ENCODE measurements at regions not wholly inside any gene's neighbourhood (a gene's known extent, or its start where the extent isn't known, plus 50 kb on each side); places are given as distances from the start of the nearest gene placed in this dataset.

GRCh38 chr3:94179059-94179458 lies 116.2 kb downstream of the NSUN3 start:
- no peak for DNase-seq (ENCODE audit: low spot score)

- DNase-seq (ENCODE audit: low spot score): no peak
Measured at GRCh38 chr3:94183551-94183950, 120.7 kb downstream of the NSUN3 start.

- DNase-seq (ENCODE audit: low spot score): no peak
Measured at GRCh38 chr3:94184781-94185180, 121.9 kb downstream of the NSUN3 start.

GRCh38 chr3:94185753-94186152 lies 122.9 kb downstream of the NSUN3 start:
- DNase-seq (ENCODE audit: low spot score): no peak

- DNase-seq (ENCODE audit: low spot score): no peak
Measured at GRCh38 chr3:94187697-94188096, 124.8 kb downstream of the NSUN3 start.

DNA sequence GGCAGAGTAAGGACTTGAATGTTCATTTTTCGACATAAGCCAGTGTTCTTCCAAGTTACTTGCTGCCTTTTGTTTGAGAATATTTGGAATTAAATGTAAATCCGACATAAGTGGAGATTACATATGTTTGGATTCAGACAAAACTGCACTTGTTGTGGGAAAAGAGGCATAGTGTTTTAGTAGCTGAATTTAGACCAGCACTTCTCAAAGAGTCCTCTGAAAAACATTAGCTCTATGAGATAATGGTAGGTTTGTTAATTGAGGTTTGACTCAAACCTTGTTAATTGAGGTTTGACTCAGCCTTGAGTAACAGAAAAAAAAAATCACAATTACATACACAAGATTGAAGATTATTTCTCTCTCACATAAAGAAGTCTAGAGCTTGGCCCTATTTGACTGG lies 132.5 kb downstream of the NSUN3 start:
- no peak for DNase-seq (ENCODE audit: low spot score)

GRCh38 chr3:94206291-94206690 lies 143.4 kb downstream of the NSUN3 start:
- no peak for DNase-seq (ENCODE audit: low spot score)

DNA sequence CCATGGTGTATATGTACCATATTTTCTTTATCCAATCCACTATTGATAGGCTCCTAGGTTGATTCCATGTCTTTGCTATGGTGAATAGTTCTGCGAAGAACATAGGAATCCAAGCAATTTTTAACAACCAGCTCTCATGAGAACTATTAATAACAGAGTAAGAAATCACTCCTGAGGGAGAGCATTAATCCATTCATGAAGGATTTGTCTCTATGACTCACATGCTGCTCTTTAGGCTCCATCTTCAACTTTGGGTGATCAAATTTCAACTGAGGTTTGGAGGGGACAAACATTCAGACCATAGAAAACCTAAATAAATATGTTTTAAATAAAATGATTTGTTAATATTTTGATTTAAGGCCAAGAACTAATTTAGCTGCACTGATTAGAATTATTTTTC lies 147.4 kb downstream of the NSUN3 start:
- no peak for DNase-seq (ENCODE audit: low spot score)

DNA sequence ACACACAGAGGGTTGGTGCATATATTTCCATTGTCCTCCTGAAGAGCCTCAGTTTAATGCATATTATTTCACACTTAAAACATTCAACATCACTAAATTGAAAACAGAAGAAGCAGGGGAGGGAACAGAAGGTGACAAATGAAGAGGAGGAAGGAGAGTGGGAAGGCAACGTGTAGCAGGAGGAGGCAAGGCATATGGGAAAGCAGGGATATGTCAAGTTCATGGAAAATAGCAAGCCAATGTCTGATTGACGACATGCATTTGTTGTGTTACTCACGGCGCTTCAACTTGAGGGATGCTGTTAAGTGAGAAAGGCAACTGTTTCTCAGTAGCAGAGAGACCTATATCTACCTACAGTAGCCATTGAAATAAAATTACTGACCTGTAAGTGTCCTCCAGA lies 154.5 kb downstream of the NSUN3 start:
- DNase-seq (ENCODE audit: low spot score): no peak

GRCh38 chr3:94220426-94220825 lies 157.6 kb downstream of the NSUN3 start:
- DNase-seq (ENCODE audit: low spot score): no peak

GRCh38 chr3:94221829-94222228 lies 159.0 kb downstream of the NSUN3 start:
- no peak for DNase-seq (ENCODE audit: low spot score)

- no peak for DNase-seq (ENCODE audit: low spot score)
Measured at GRCh38 chr3:94225148-94225865, 162.4 kb downstream of the NSUN3 start.

GRCh38 chr3:94226078-94226477 lies 163.2 kb downstream of the NSUN3 start:
- no peak for DNase-seq (ENCODE audit: low spot score)

- DNase-seq (ENCODE audit: low spot score): no peak
Measured at GRCh38 chr3:94232921-94233320, 170.1 kb downstream of the NSUN3 start.

- peak; percentile 73 for DNase-seq (ENCODE audit: low spot score)
Measured at GRCh38 chr3:94234177-94234788, 171.4 kb downstream of the NSUN3 start.

DNA sequence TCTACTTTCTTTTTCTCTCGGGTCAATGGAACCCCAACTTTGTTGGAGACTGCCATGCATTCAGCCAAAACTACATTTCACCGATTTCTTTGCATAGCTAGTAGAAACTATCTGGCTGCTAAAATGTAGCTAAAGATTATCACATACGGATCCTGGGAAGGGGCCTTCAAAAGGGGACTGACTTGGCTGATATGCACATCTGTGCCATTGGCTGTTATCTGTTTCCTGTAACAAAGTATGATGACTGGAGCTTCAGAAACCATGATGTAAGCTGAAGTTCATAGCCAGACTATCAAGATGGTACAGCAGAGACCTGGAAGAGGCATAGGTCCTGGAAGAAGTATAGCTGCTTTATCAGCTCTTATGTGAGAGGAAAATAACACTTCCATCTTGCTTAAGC lies 179.1 kb downstream of the NSUN3 start:
- DNase-seq (ENCODE audit: low spot score): no peak

DNA sequence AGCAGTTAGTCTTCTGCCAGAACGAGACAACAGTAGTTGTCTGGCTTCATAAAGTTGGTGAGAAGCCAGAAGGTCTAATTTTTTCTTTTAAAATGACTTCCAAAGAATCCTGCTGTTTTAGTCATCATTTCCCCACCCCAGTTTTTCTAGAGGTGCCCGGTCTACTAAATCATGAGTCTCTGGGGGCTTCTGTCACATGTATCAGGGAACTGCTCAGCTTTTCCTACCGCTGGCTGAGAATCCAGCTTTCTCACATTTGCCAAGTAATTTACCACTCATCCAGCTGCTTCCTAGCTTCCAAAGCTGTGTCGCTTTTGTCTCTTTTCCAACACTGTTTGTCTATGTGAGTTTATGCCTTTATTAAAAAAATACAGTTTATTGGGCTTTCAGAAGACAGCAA lies 183.3 kb downstream of the NSUN3 start:
- no peak for DNase-seq (ENCODE audit: low spot score)

DNA sequence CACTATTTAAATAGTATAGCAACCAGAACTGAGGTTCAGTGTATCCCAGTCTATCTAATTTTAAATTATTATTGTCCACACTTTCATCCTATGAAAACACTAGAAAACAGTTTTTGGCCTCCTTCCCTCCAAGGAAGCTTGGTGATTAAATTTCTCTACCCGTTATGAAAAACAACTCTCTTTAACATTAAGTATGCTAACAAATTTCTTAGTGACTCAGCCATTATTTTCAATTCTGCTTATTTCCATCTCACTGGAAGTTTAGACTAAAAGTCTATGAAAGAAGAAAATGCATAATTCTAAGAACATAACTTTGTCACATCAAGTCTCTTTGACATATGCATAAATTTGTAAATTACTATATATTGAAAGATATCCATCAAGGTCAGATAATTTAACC lies 185.2 kb downstream of the NSUN3 start:
- no peak for DNase-seq (ENCODE audit: low spot score)

GRCh38 chr3:94249491-94250079 lies 186.7 kb downstream of the NSUN3 start:
- peak; percentile 85 for DNase-seq (ENCODE audit: low spot score)

DNA sequence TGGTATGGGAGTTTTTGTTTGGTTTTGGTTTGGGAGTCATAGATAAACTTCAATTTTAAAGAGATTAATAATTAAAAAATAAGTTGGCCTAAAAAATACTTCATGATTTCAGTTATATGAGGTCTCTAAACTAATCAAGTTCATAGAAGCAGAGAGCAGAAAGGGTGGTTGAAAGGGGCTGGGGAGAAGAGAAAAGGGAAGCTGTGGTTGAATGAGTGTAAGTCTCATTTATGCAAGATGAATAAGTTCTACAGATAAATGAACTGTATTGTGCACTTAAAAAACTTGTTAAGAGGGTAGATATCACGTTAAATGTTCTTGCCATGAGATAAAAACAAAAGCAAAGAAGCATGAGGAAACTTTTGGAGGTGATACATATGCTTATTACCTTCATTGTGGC lies 188.7 kb downstream of the NSUN3 start:
- no peak for DNase-seq (ENCODE audit: low spot score)

DNA sequence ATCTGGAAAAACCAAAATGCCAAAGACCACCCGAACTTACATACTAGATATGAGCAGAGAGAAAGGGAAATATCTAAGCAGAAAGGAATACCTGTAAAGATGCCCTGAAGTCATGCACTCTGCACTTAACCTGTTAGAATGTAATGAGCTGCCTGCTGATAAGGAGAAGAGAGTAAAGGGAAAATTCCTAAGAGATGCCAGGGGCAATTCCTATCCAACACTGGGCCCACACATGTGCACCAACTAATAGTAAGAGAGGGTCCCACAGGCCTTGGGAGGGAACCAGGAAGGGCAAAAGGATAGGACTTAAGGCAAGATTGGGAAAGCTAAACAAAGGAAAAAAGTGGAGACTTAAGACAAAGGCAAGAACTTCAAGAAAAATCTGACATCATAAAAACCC lies 189.5 kb downstream of the NSUN3 start:
- DNase-seq (ENCODE audit: low spot score): no peak

- DNase-seq (ENCODE audit: low spot score): no peak
Measured at GRCh38 chr3:94256888-94257813, 194.3 kb downstream of the NSUN3 start.
